Heart right ventricle (tissue), 16 donors: ENCODE measurements at regions not wholly inside any gene's neighbourhood (a gene's known extent, or its start where the extent isn't known, plus 50 kb on each side); places are given as distances from the start of the nearest gene placed in this dataset.
"Not testable (repeated sequence)": the region's sequence is repeated elsewhere in the genome, so short reads cannot be mapped to it uniquely, and the experiment has no call there.

Experiments
- ATAC-seq, 8 donors: fragments of 200-7000 bp; cut with Tn5 transposase; one replicate each; pipeline ENCODE4 v1.9.1; 2020; ENCODE audit warnings: mild to moderate bottlenecking in 8 of 8, moderate library complexity in 8 of 8, moderate number of reproducible peaks in 1 of 8
- DNase-seq, 2 donors: peaks; one replicate each; pipeline ENCODE4 v3.0.0-alpha.2; 2020
- H3K27ac ChIP-seq, 10 donors: fragments of 200-600 bp; sonication (generic) in 2 of 10; one replicate each; pipeline versions ENCODE4 v1.5.0 to v1.8.0; 2020 to 2022; ENCODE audit warnings: mild to moderate bottlenecking in 3 of 10
- H3K27me3 ChIP-seq, 7 donors: fragments of 200-600 bp; one replicate each; pipeline ENCODE4 v1.8.0; 2021 to 2022; ENCODE audit warnings: mild to moderate bottlenecking in 2 of 7
- H3K36me3 ChIP-seq, 9 donors: fragments of 200-600 bp; sonication (generic) in 1 of 9; one replicate each; pipeline versions ENCODE4 v1.5.0 to v1.8.0; 2020 to 2022; ENCODE audit warnings: mild to moderate bottlenecking in 2 of 9
- H3K4me1 ChIP-seq, 9 donors: fragments of 200-600 bp; sonication (generic) in 1 of 9; one replicate each; pipeline versions ENCODE4 v1.5.0 to v1.8.0; 2020 to 2022; ENCODE audit warnings: mild to moderate bottlenecking in 4 of 9
- H3K4me3 ChIP-seq, 10 donors: fragments of 200-600 bp; sonication (generic) in 2 of 10; one replicate each; pipeline versions ENCODE4 v1.5.0 to v1.8.0; 2020 to 2022; ENCODE audit warnings: mild to moderate bottlenecking in 7 of 10, moderate library complexity in 2 of 10
- H3K9me3 ChIP-seq, 11 donors: fragments of 200-600 bp in 10 of 11; sonication (generic) in 2 of 11; one replicate each; pipeline versions ENCODE4 v1.5.0 to v1.8.0; 2013 to 2022; ENCODE audit warnings: mild to moderate bottlenecking in 2 of 11, control low read depth in 1 of 11, moderate library complexity in 1 of 11
- WGBS, 2 donors: extraction: QIAGEN DNeasy Blood & Tissue Kit; methylation state at CpG; one replicate each; pipeline ENCODE4 v1.1.7; 2013; ENCODE audit warnings: inconsistent platforms in 1 of 2; 5-methylcytosine and 5-hydroxymethylcytosine counted together
- intact Hi-C, 10 donors: fragments of 100-400 bp; cut with DNase I; formaldehyde crosslinking; loops; one replicate each; pipeline versions ENCODE4 v1.11.1 to v1.14.2; 2022
- TF ChIP-seq, protein P1 (sequence below), 9 donors: fragments of 200-600 bp; sonication (generic) in 2 of 9; IDR thresholded peaks; one replicate each; pipeline versions ENCODE4 v1.5.0 to v1.8.0; 2021 to 2022; ENCODE audit warnings: antibody characterized with exemption in 9 of 9, mild to moderate bottlenecking in 5 of 9, moderate library complexity in 1 of 9
- donor health status: Arrhythmogenic right ventricular cardiomyopathy.
- donor health status: ischemic (EF 13 %, LVEDD 7.1; RV severe dilation, severe dysfunction).
- donor health status: healthy with polysubstance abuse.
- donor health status: DM: no; HTN: yes; CAD: no.
- donor health status: DM: no; HTN: no; CAD: no.
- donor health status: ischemic (EF 25% LVEDD 6.9; RV normal size, moderate dysfunction).
- donor health status: ischemic (EF 25% LVEDD 5.7; RV mildly dilated, moderate dysfunction).
- donor health status: healthy.
- donor health status: DM: yes; HTN: yes; CAD: no.
- donor health status: Ischemic cardiomyopathy.
- donor health status: ischemic (EF 35%, LVEDD 5.7; RV mildly dilated, moderate dysfunction).
- donor health status: nonischemic (EF 11% LVEDD 7.7; RV severe dilation, severe dysfunction).
- donor health status: DM: yes; HTN: yes; CAD: no.
- donor health status: PGD.
- donor health status: ischemic (EF 29% LVEDD 5.4; RV normal size, mild dysfunction).
- donor health status: nonischemic (EF 23%, LVEDD 6.1; RV moderate dilation, normal function).

DNA sequence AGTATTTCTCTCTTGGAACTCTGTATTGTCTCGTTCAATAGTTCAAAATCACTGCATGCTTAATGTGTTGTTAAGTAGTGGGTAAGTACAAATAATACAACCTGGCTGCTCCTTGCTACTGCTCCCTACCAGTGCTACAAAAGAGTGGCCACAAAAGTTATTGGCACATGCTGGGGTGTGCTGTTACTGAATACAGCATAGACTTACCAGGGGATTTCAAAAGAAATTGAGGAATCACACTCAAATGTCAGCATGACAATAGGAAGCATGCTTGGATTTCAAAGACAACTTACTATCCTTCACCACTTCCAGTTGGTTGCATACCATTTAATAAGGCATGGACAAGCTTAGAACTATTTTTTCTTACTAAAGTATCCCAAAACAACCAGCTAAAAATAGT is 1041.3 kb upstream of the SPRY2 start:
- TF ChIP-seq, protein P1, sequence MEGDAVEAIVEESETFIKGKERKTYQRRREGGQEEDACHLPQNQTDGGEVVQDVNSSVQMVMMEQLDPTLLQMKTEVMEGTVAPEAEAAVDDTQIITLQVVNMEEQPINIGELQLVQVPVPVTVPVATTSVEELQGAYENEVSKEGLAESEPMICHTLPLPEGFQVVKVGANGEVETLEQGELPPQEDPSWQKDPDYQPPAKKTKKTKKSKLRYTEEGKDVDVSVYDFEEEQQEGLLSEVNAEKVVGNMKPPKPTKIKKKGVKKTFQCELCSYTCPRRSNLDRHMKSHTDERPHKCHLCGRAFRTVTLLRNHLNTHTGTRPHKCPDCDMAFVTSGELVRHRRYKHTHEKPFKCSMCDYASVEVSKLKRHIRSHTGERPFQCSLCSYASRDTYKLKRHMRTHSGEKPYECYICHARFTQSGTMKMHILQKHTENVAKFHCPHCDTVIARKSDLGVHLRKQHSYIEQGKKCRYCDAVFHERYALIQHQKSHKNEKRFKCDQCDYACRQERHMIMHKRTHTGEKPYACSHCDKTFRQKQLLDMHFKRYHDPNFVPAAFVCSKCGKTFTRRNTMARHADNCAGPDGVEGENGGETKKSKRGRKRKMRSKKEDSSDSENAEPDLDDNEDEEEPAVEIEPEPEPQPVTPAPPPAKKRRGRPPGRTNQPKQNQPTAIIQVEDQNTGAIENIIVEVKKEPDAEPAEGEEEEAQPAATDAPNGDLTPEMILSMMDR (IDR thresholded peaks at IDR 0.05) = no peak
- Histone ChIP-seq H3K27ac (no peak overlapping the region), H3K9me3 (peaks cover 0 to 10% (median 0%) of the 10 kb centered on the region in 11 donors), H3K27me3 (no peaks in the 10 kb centered on the region), H3K4me3 (no peak overlapping the region), H3K36me3 (no peaks in the 10 kb centered on the region), H3K4me1 (no peaks in the 10 kb centered on the region)
- no peak for ATAC-seq
- 74 to 76% methylated on average over 1 of the region's 1 CpG for WGBS, 2 donors
- intact Hi-C loops = no loop called here
- no peak for DNase-seq

DNA sequence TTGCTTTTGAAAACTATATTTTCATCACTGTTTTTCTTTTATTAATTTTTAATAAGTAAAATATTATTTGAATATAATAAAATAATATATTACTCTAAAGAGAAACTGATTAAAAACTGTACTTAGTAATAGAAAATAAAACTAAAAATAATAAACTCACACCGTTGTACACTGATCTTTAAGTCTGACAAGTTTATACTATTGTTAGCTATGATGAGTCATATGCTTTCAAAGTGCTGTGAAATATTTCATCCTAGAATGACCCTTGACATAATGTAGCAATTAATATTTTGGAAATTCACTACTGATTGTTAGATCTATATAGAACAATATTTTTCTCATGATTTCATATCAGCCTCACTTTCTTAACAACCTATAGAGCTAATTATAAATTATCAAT is 1040.6 kb upstream of the SPRY2 start:
- intact Hi-C loops = no loop called here
- Histone ChIP-seq H3K9me3 (peaks cover 0 to 10% (median 0%) of the 10 kb centered on the region in 11 donors), H3K27ac (no peak overlapping the region), H3K27me3 (no peaks in the 10 kb centered on the region), H3K36me3 (no peaks in the 10 kb centered on the region), H3K4me3 (no peak overlapping the region), H3K4me1 (no peaks in the 10 kb centered on the region)
- DNase-seq = no peak
- ATAC-seq = no peak
- TF ChIP-seq, protein P1 (IDR thresholded peaks at IDR 0.05) = no peak
- 63 to 66% methylated on average over 1 of the region's 1 CpG for WGBS, 2 donors

DNA sequence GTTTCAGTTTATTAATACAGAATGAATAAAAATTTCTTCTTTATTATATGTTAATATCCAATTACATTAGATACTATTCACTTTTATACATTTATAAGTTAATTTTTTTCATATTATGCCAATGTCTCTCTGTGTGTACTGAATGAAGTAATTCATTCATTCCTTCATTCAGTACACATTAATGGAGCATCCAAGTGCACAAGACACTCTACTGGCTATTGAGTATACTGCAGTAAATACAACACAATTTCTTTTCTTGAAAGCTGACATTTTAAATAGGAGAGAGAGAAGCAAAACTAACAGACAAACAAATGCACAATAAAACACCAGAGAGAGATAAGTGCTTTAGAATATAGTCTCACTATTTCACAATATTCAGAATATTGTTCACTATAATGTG is 1038.3 kb upstream of the SPRY2 start:
- Histone ChIP-seq H3K4me1 (no peaks in the 10 kb centered on the region), H3K4me3 (no peak overlapping the region), H3K36me3 (no peaks in the 10 kb centered on the region), H3K27ac (no peak overlapping the region), H3K27me3 (no peaks in the 10 kb centered on the region), H3K9me3 (peaks cover 0 to under 1% (median 0%) of the 10 kb centered on the region in 11 donors)
- TF ChIP-seq, protein P1 (IDR thresholded peaks at IDR 0.05) = no peak
- no peak for ATAC-seq
- intact Hi-C loops = no loop called here
- DNase-seq = no peak

DNA sequence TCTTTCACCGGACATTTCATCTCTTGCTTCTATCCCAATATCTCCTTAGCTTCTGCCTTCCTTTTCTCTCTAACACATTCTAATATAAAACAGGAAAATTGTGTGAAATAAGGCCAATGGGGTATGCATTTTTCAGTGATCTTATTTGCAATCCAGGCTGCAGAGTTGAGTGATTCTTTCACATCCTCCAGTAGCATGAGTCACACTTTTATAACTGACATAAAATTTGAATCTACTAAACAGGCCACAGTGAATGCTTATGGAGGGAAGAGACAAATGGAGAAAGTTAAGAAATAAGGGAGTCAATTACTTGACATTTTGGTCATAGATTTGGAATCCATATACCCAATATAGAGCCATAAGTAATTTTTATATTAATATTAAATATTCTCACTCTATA is 1037.0 kb upstream of the SPRY2 start:
- no peaks in the 10 kb centered on the region for H3K9me3 ChIP-seq
- TF ChIP-seq, protein P1 (IDR thresholded peaks at IDR 0.05) = no peak
- ATAC-seq (no peak), DNase-seq (no peak)
- H3K36me3 ChIP-seq = no peaks in the 10 kb centered on the region
- H3K4me1 ChIP-seq = no peaks in the 10 kb centered on the region
- no peaks in the 10 kb centered on the region for H3K27me3 ChIP-seq
- H3K27ac ChIP-seq = no peak overlapping the region
- no peak overlapping the region for H3K4me3 ChIP-seq
- intact Hi-C loops = no loop called here
- WGBS, 2 donors = 94 to 96% methylated on average over 1 of the region's 1 CpG

DNA sequence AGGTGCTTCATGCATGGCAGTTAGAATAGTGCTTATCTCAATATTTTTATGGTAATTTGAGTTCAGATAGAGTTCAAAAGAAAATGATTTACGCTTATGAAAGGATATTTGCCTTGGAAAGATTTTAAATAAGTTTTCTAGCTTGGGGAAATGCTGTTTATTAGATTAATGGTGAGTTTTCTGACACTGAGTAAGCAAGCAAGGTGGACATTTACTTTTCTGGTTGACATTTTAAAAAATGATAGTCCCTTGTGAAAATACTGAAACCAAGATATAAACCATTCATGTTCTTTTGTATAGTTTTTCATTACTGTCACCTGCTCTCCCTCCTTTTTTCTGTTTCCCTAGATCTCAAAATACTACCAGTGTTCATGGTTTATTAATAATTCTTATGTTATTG is 1034.8 kb upstream of the SPRY2 start:
- Histone ChIP-seq H3K36me3 (no peaks in the 10 kb centered on the region), H3K4me1 (no peaks in the 10 kb centered on the region), H3K4me3 (no peak overlapping the region), H3K9me3 (peaks cover 0 to 3% (median 0%) of the 10 kb centered on the region in 11 donors), H3K27me3 (no peaks in the 10 kb centered on the region), H3K27ac (no peak overlapping the region)
- WGBS, 2 donors = 52 to 77% methylated on average over 1 of the region's 1 CpG
- intact Hi-C loops = no loop called here
- no peak for ATAC-seq
- TF ChIP-seq, protein P1 (IDR thresholded peaks at IDR 0.05) = no peak
- DNase-seq = no peak

DNA sequence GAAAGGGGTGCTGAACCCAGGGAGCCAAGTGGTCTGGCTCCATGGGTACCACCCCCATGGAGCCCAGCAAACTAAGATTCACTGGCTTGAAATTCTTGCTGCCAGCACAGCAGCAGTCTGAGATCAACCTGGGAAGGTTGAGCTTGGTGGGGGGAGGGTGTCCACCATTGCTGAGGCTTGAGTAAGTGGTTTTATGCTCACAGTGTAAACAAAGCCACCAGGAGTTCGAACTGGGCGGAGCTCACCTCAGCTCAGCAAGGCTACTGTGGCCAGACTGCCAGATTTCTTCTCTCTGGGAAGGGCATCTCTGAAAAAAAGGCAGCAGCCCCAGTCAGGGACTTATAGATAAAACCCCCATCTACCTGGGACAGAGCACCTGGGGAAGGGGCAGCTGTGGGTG is 1021.8 kb upstream of the SPRY2 start:
- H3K27ac ChIP-seq, H3K36me3 ChIP-seq, H3K4me3 ChIP-seq, intact Hi-C loops, H3K4me1 ChIP-seq, DNase-seq, ATAC-seq, H3K27me3 ChIP-seq: not testable (repeated sequence)
- H3K9me3 ChIP-seq = peaks cover 0 to 28% (median 0%) of the 10 kb centered on the region in 11 donors
- WGBS, 2 donors = 70 to 73% methylated on average over 2 of the region's 2 CpGs
